Right lobe of liver (tissue), 6 donors: ENCODE measurements at regions not wholly inside any gene's neighbourhood (a gene's known extent, or its start where the extent isn't known, plus 50 kb on each side); places are given as distances from the start of the nearest gene placed in this dataset.

ENCODE experiments used
- ATAC-seq, 4 donors: fragments of 200-7000 bp; cut with Tn5 transposase; one replicate each; pipeline ENCODE4 v1.9.1; 2020; ENCODE audit warnings: mild to moderate bottlenecking in 4 of 4, moderate library complexity in 4 of 4
- DNase-seq, 3 donors: peaks; one replicate each; pipeline ENCODE4 v3.0.0-alpha.2; 2020
- H3K27ac ChIP-seq, 3 donors: fragments of 200-600 bp; one replicate each; pipeline ENCODE4 v1.8.0; 2022
- H3K27me3 ChIP-seq, 2 donors: fragments of 200-600 bp; one replicate each; pipeline ENCODE4 v1.8.0; 2022
- H3K36me3 ChIP-seq, 4 donors: fragments of 200-600 bp; sonication (generic) in 1 of 4; one replicate each; pipeline versions ENCODE4 v1.5.1 to v1.8.0; 2017 to 2022; ENCODE audit warnings: control low read depth in 1 of 4
- H3K4me1 ChIP-seq, 4 donors: fragments of 200-600 bp; sonication (generic) in 1 of 4; one replicate each; pipeline versions ENCODE4 v1.5.1 to v1.8.0; 2017 to 2022; ENCODE audit warnings: control low read depth in 1 of 4
- H3K4me3 ChIP-seq, 3 donors: fragments of 200-600 bp; one replicate each; pipeline ENCODE4 v1.8.0; 2022
- H3K9me3 ChIP-seq, 4 donors: fragments of 200-600 bp; sonication (generic) in 1 of 4; one replicate each; pipeline versions ENCODE4 v1.5.1 to v1.8.0; 2017 to 2022; ENCODE audit warnings: control low read depth in 1 of 4
- POLR2A ChIP-seq: fragments of 450-650 bp; IDR thresholded peaks from one replicate; pipeline ENCODE4 v1.6.1; 2017; ENCODE audit warnings: antibody characterized with exemption, mild to moderate bottlenecking
- WGBS: methylation state at CpG from one replicate; pipeline ENCODE4 v1.1.6; 2018; ENCODE audit warnings: low coverage, low lambda C conversion rate; ENCODE audit not compliant: insufficient coverage; ENCODE audit errors: missing lambda C conversion rate; 5-methylcytosine and 5-hydroxymethylcytosine counted together
- intact Hi-C, 2 donors: fragments of 100-400 bp; cut with DNase I; formaldehyde crosslinking; loops; one replicate each; pipeline versions ENCODE4 v1.11.2 to v1.14.1; 2022
- TF ChIP-seq, protein P1 (sequence below), 4 donors: fragments of 200-600 bp in 3 of 4; fragments of 450-650 bp in 1 of 4; IDR thresholded peaks; one replicate each; pipeline versions ENCODE4 v1.5.1 to v1.8.0; 2016 to 2022; ENCODE audit warnings: antibody characterized with exemption in 4 of 4, mild to moderate bottlenecking in 2 of 4
- donor health status: DM: no; HTN: yes; CAD: no.
- donor health status: DM: no; HTN: no; CAD: no.
- donor health status: DM: no; HTN: no; CAD: no.
- donor health status: DM: no; HTN: yes; CAD: no.
- donor health status: DM: no; HTN: yes; CAD: no.

DNA sequence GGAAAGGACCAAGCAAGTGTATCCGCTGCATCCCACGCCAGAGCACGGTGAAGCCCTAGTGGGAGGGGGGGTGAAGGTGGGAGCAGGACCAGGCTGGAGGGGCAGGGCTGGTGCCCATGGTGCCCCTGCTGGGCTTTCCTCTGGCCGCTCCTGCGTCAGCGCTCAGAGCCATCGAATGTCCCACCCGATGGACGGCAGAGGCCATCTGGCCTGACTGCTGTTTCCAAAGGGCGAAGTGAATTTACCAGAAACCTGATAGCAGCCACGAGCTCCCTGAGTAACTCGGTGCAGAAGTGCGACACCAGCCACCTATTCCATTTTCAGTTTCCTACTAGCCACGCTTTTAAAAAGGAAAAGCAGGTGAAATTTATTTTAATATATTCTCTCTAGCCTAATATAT, 203.6 kb upstream of the CIBAR2 start:
- no peak for DNase-seq
- intact Hi-C loops, result no loop called here
- Histone ChIP-seq H3K36me3 (no peaks in the 10 kb centered on the region), H3K27ac (no peak overlapping the region), H3K27me3 (no peaks in the 10 kb centered on the region), H3K4me1 (no peaks in the 10 kb centered on the region), H3K4me3 (no peak overlapping the region), H3K9me3 (no peaks in the 10 kb centered on the region)
- WGBS, result 77% methylated on average over 4 of the region's 14 CpGs
- ATAC-seq, result no peak
- TF ChIP-seq, protein P1, sequence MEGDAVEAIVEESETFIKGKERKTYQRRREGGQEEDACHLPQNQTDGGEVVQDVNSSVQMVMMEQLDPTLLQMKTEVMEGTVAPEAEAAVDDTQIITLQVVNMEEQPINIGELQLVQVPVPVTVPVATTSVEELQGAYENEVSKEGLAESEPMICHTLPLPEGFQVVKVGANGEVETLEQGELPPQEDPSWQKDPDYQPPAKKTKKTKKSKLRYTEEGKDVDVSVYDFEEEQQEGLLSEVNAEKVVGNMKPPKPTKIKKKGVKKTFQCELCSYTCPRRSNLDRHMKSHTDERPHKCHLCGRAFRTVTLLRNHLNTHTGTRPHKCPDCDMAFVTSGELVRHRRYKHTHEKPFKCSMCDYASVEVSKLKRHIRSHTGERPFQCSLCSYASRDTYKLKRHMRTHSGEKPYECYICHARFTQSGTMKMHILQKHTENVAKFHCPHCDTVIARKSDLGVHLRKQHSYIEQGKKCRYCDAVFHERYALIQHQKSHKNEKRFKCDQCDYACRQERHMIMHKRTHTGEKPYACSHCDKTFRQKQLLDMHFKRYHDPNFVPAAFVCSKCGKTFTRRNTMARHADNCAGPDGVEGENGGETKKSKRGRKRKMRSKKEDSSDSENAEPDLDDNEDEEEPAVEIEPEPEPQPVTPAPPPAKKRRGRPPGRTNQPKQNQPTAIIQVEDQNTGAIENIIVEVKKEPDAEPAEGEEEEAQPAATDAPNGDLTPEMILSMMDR (IDR thresholded peaks at IDR 0.05), result no peak
- no peak for TF ChIP-seq POLR2A

DNA sequence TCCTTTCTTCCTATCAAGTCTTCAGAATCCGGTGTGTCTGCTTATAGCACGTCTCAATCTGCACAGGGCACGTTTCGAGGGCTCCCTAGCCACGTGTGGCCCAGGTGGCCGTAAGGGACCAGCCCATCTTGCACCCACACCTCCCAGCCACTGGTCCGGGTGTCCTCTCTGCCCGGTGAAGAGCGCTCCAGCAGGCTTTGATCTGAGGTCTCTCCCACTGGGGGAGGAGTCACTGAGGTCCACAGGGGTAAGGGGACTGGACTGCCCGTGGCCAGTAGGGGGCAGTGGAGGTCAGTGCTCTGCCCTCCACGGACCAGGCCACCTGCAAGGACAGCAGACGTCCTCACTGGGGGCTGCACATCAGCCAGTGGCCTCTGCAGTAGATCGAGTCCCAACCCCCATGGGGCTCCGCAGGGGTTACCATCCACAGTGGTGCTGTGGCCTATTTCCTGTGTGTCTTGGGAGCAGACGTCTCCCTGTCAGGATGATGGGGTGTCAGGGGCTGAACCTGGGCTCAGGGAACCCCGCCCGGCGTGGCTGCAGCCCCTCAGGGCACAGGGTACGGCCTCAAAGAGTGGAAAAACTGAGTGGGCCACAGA, 204.1 kb upstream of the CIBAR2 start:
- Histone ChIP-seq H3K27me3 (no peaks in the 10 kb centered on the region), H3K4me1 (peaks cover 0 to 4% (median 2%) of the 10 kb centered on the region in 4 donors), H3K27ac (no peak overlapping the region), H3K4me3 (no peak overlapping the region), H3K9me3 (no peaks in the 10 kb centered on the region), H3K36me3 (no peaks in the 10 kb centered on the region)
- ATAC-seq, result peak; percentile 92 to 97 (median 93)
- intact Hi-C loops, result no loop called here
- peak; percentile 77 to 83 (median 82) for DNase-seq
- no peak for TF ChIP-seq POLR2A
- TF ChIP-seq, protein P1 (IDR thresholded peaks at IDR 0.05), result peak; percentile 88 to 98 (median 92)
- WGBS, result 10% methylated on average over 10 of the region's 19 CpGs

DNA sequence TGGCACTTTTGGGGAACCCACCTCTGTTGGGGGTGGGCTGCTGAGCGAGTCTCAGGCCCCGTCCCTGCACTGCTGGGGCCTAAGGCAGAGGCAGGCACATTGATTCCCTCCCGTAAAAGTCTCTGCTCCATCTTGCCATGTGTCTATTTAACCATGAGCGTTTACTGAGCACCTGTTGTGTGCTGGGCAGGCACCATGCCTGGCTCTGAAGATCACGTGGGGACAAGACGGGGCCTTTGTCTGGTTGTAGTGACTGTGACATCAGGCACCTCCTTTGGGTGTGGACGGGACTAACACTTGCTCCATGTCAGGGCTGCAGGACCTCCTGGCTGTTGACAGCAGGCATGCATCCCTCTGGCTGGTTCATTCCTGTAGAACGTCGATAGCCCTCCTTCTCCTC, 204.7 kb upstream of the CIBAR2 start:
- DNase-seq (no peak), ATAC-seq (no peak)

DNA sequence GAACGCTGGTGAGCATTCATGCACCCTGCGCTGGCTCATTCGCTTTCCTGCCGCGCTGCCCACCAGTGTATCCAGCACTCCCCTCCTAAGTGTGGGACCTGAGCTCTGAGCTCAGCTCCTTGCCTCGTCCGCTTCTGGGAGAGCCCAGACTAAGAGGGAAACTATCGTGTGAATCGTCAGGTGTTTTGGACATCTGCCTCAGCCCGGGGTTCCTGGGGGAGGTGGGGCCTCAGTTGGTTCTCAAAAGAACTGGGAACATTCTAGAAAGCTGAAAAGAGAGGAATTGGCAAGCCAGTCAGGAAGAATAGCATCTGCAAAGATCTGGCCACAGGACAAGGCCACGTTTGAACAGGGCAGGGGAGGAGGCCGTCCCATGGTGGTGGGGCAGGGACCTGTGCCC, 205.4 kb upstream of the CIBAR2 start:
- Histone ChIP-seq H3K4me3 (no peak overlapping the region), H3K27me3 (no peaks in the 10 kb centered on the region), H3K9me3 (no peaks in the 10 kb centered on the region), H3K36me3 (no peaks in the 10 kb centered on the region), H3K27ac (no peak overlapping the region), H3K4me1 (peaks cover 0 to 14% (median 10%) of the 10 kb centered on the region in 4 donors)
- intact Hi-C loops, result no loop called here
- 53% methylated on average over 7 of the region's 12 CpGs for WGBS
- TF ChIP-seq, protein P1 (IDR thresholded peaks at IDR 0.05), result no peak
- TF ChIP-seq POLR2A, result no peak
- no peak for ATAC-seq
- DNase-seq, result no peak

More for the DNA sequence above, 204.7 kb upstream of the CIBAR2 start:
- intact Hi-C loops, result no loop called here
- H3K4me1 ChIP-seq, result peaks cover 0 to 7% (median 3%) of the 10 kb centered on the region in 4 donors
- TF ChIP-seq POLR2A, result no peak
- TF ChIP-seq, protein P1 (IDR thresholded peaks at IDR 0.05), result no peak
- H3K36me3 ChIP-seq, result no peaks in the 10 kb centered on the region
- H3K27ac ChIP-seq, result no peak overlapping the region
- H3K4me3 ChIP-seq, result no peak overlapping the region
- WGBS, result 70% methylated on average over 3 of the region's 9 CpGs
- H3K9me3 ChIP-seq, result no peaks in the 10 kb centered on the region
- no peaks in the 10 kb centered on the region for H3K27me3 ChIP-seq
